ENCODE measurements at regions not wholly inside any gene's neighbourhood (a gene's known extent, or its start where the extent isn't known, plus 50 kb on each side); places are given as distances from the start of the nearest gene placed in this dataset.
"Not testable (repeated sequence)": the region's sequence is repeated elsewhere in the genome, so short reads cannot be mapped to it uniquely, and the experiment has no call there.

- H3K27me3 ChIP-seq (replicated peaks), result not testable (repeated sequence)
These were observed 368.0 kb downstream of the CDY2B start for GRCh38 chrY:17511984-17512383.

GRCh38 chrY:17511476-17511875 is 368.5 kb downstream of the CDY2B start:
- DNase-seq (ENCODE audit: low read depth in 1 of 2, low spot score in 2 of 2); H3K36me3 ChIP-seq; H3K4me3 ChIP-seq; H3K27ac ChIP-seq; H3K27me3 ChIP-seq (replicated peaks); H3K9me3 ChIP-seq (replicated peaks); H3K4me1 ChIP-seq (replicated peaks): not testable (repeated sequence)

More at GRCh38 chrY:17511984-17512383, 368.0 kb downstream of the CDY2B start:
- H3K9me3 ChIP-seq (replicated peaks); DNase-seq (ENCODE audit: low read depth in 1 of 2, low spot score in 2 of 2); H3K4me3 ChIP-seq; H3K27ac ChIP-seq; H3K36me3 ChIP-seq; H3K4me1 ChIP-seq (replicated peaks): not testable (repeated sequence)

- H3K4me1 ChIP-seq (replicated peaks); H3K9me3 ChIP-seq (replicated peaks); H3K4me3 ChIP-seq; H3K27me3 ChIP-seq (replicated peaks); H3K27ac ChIP-seq; DNase-seq (ENCODE audit: low read depth in 1 of 2, low spot score in 2 of 2); H3K36me3 ChIP-seq: not testable (repeated sequence)
These were observed 374.2 kb downstream of the CDY2B start for GRCh38 chrY:17505834-17506233.

GRCh38 chrY:17484763-17485162 is 395.3 kb downstream of the CDY2B start:
- not testable (repeated sequence) for H3K27ac ChIP-seq; H3K36me3 ChIP-seq; H3K4me1 ChIP-seq (replicated peaks); H3K4me3 ChIP-seq; DNase-seq (ENCODE audit: low read depth in 1 of 2, low spot score in 2 of 2); H3K9me3 ChIP-seq (replicated peaks); H3K27me3 ChIP-seq (replicated peaks)

- not testable (repeated sequence) for H3K27ac ChIP-seq; DNase-seq (ENCODE audit: low read depth in 1 of 2, low spot score in 2 of 2); H3K4me1 ChIP-seq (replicated peaks)
These were observed 395.9 kb downstream of the CDY2B start for GRCh38 chrY:17484157-17484556.

GRCh38 chrY:17481389-17482022 is 398.5 kb downstream of the CDY2B start:
- H3K36me3 ChIP-seq; H3K27me3 ChIP-seq (replicated peaks); DNase-seq (ENCODE audit: low read depth in 1 of 2, low spot score in 2 of 2): not testable (repeated sequence)

More at GRCh38 chrY:17484157-17484556, 395.9 kb downstream of the CDY2B start:
- not testable (repeated sequence) for H3K36me3 ChIP-seq; H3K4me3 ChIP-seq; H3K9me3 ChIP-seq (replicated peaks); H3K27me3 ChIP-seq (replicated peaks)

GRCh38 chrY:17472068-17472467 is 408.0 kb downstream of the CDY2B start:
- DNase-seq (ENCODE audit: low read depth in 1 of 2, low spot score in 2 of 2); H3K4me1 ChIP-seq (replicated peaks): not testable (repeated sequence)

More at GRCh38 chrY:17481389-17482022, 398.5 kb downstream of the CDY2B start:
- not testable (repeated sequence) for H3K4me1 ChIP-seq (replicated peaks); H3K9me3 ChIP-seq (replicated peaks); H3K4me3 ChIP-seq; H3K27ac ChIP-seq

GRCh38 chrY:17459753-17460152 is 420.3 kb downstream of the CDY2B start:
- H3K27me3 ChIP-seq (replicated peaks); DNase-seq (ENCODE audit: low read depth in 1 of 2, low spot score in 2 of 2); H3K4me1 ChIP-seq (replicated peaks); H3K36me3 ChIP-seq; H3K4me3 ChIP-seq; H3K9me3 ChIP-seq (replicated peaks); H3K27ac ChIP-seq: not testable (repeated sequence)

More at GRCh38 chrY:17472068-17472467, 408.0 kb downstream of the CDY2B start:
- not testable (repeated sequence) for H3K27ac ChIP-seq; H3K27me3 ChIP-seq (replicated peaks); H3K4me3 ChIP-seq; H3K9me3 ChIP-seq (replicated peaks); H3K36me3 ChIP-seq

GRCh38 chrY:17430570-17431166 is 449.4 kb downstream of the CDY2B start:
- no peaks in the 10 kb centered on the region for H3K27me3 ChIP-seq (replicated peaks)
- no peaks in the 10 kb centered on the region for H3K9me3 ChIP-seq (replicated peaks)
- no peaks in the 10 kb centered on the region for H3K36me3 ChIP-seq
- H3K4me1 ChIP-seq (replicated peaks), result no peaks in the 10 kb centered on the region
- peak; percentile 1 to 32 for DNase-seq (ENCODE audit: low read depth in 1 of 2, low spot score in 2 of 2)
- no peak overlapping the region for H3K27ac ChIP-seq
- H3K4me3 ChIP-seq, result no peak overlapping the region

- no peaks in the 10 kb centered on the region for H3K9me3 ChIP-seq (replicated peaks)
- DNase-seq (ENCODE audit: low read depth in 1 of 2, low spot score in 2 of 2), result no peak
- H3K27ac ChIP-seq, result no peak overlapping the region
- H3K4me3 ChIP-seq, result no peak overlapping the region
- H3K36me3 ChIP-seq, result no peaks in the 10 kb centered on the region
- H3K27me3 ChIP-seq (replicated peaks), result no peaks in the 10 kb centered on the region
- no peaks in the 10 kb centered on the region for H3K4me1 ChIP-seq (replicated peaks)
These were observed 481.5 kb downstream of the CDY2B start for GRCh38 chrY:17398336-17399072.

GRCh38 chrY:17397659-17398058 is 482.4 kb downstream of the CDY2B start:
- Histone ChIP-seq H3K27ac (no peak overlapping the region), H3K27me3 (replicated peaks) (no peaks in the 10 kb centered on the region), H3K4me1 (replicated peaks) (no peaks in the 10 kb centered on the region), H3K36me3 (no peaks in the 10 kb centered on the region), H3K9me3 (replicated peaks) (no peaks in the 10 kb centered on the region), H3K4me3 (no peak overlapping the region)
- DNase-seq (ENCODE audit: low read depth in 1 of 2, low spot score in 2 of 2), result no peak

- Histone ChIP-seq H3K4me3 (no peak overlapping the region), H3K4me1 (replicated peaks) (no peaks in the 10 kb centered on the region), H3K27ac (no peak overlapping the region), H3K27me3 (replicated peaks) (no peaks in the 10 kb centered on the region), H3K36me3 (no peaks in the 10 kb centered on the region), H3K9me3 (replicated peaks) (no peaks in the 10 kb centered on the region)
- no peak for DNase-seq (ENCODE audit: low read depth in 1 of 2, low spot score in 2 of 2)
These were observed 498.5 kb downstream of the CDY2B start for GRCh38 chrY:17381431-17382070.

GRCh38 chrY:17378326-17378725 is 501.7 kb downstream of the CDY2B start:
- Histone ChIP-seq H3K36me3 (no peaks in the 10 kb centered on the region), H3K9me3 (replicated peaks) (no peaks in the 10 kb centered on the region), H3K27ac (no peak overlapping the region), H3K27me3 (replicated peaks) (no peaks in the 10 kb centered on the region), H3K4me3 (no peak overlapping the region), H3K4me1 (replicated peaks) (no peaks in the 10 kb centered on the region)
- no peak for DNase-seq (ENCODE audit: low read depth in 1 of 2, low spot score in 2 of 2)

GRCh38 chrY:17368413-17368812 is 511.6 kb downstream of the CDY2B start:
- Histone ChIP-seq H3K9me3 (replicated peaks) (no peaks in the 10 kb centered on the region), H3K4me3 (no peak overlapping the region), H3K36me3 (no peaks in the 10 kb centered on the region), H3K27ac (no peak overlapping the region), H3K27me3 (replicated peaks) (no peaks in the 10 kb centered on the region), H3K4me1 (replicated peaks) (no peaks in the 10 kb centered on the region)
- DNase-seq (ENCODE audit: low read depth in 1 of 2, low spot score in 2 of 2), result no peak

Measured in SJSA1 (cell line).